Ammon's horn (tissue), 1 donor: ENCODE measurements at regions not wholly inside any gene's neighbourhood (a gene's known extent, or its start where the extent isn't known, plus 50 kb on each side); places are given as distances from the start of the nearest gene placed in this dataset.
A peak's percentile ranks its signal among the peaks of the same experiment; 100 is the strongest.

ENCODE experiments used
- DNase-seq: peaks from one replicate; pipeline ENCODE4 v3.0.0-alpha.2; 2016; ENCODE audit warnings: low spot score

- DNase-seq: no peak
Observed at GRCh38 chr3:186487819-186488218, 56.4 kb downstream of the CRYGS start.

- no peak for DNase-seq
Observed at GRCh38 chr3:186487037-186487436, 57.1 kb downstream of the CRYGS start.

GRCh38 chr3:186483611-186484340 is 60.4 kb downstream of the CRYGS start:
- no peak for DNase-seq

GRCh38 chr3:186481526-186481925 is 62.7 kb downstream of the CRYGS start:
- DNase-seq: no peak

GRCh38 chr3:186477876-186478275 is 66.3 kb downstream of the CRYGS start:
- DNase-seq: no peak

- DNase-seq: no peak
Observed at GRCh38 chr3:186477033-186477432, 67.1 kb downstream of the CRYGS start.

GRCh38 chr3:186476541-186476940 is 67.6 kb downstream of the CRYGS start:
- no peak for DNase-seq

GRCh38 chr3:186476044-186476468 is 68.1 kb downstream of the CRYGS start:
- peak; percentile 94 for DNase-seq

- DNase-seq: no peak
Observed at GRCh38 chr3:186473166-186473565, 71.0 kb downstream of the CRYGS start.

GRCh38 chr3:186472456-186473008 is 71.6 kb downstream of the CRYGS start:
- no peak for DNase-seq

GRCh38 chr3:186471771-186472170 is 72.4 kb downstream of the CRYGS start:
- DNase-seq: no peak

GRCh38 chr3:186469525-186469924 is 74.7 kb downstream of the CRYGS start:
- DNase-seq: no peak

- DNase-seq: no peak
Observed at GRCh38 chr3:186467969-186468368, 76.2 kb downstream of the CRYGS start.

GRCh38 chr3:186466391-186466974 is 77.7 kb downstream of the CRYGS start:
- no peak for DNase-seq

- DNase-seq: no peak
Observed at GRCh38 chr3:186465508-186465907, 78.7 kb downstream of the CRYGS start.

GRCh38 chr3:186464424-186465093 is 79.6 kb downstream of the CRYGS start:
- DNase-seq: no peak

GRCh38 chr3:186461141-186461540 is 83.0 kb downstream of the CRYGS start:
- no peak for DNase-seq

GRCh38 chr3:186459108-186459467 is 85.1 kb downstream of the CRYGS start:
- no peak for DNase-seq

GRCh38 chr3:186458306-186459107 is 85.7 kb downstream of the CRYGS start:
- no peak for DNase-seq

- no peak for DNase-seq
Observed at GRCh38 chr3:186457236-186457635, 86.9 kb downstream of the CRYGS start.

GRCh38 chr3:186456731-186457191 is 87.4 kb downstream of the CRYGS start:
- DNase-seq: no peak
